Activated CD8-positive, alpha-beta memory T cell treated with anti-CD3 and anti-CD28 coated beads for 1 hour (primary cell): ENCODE measurements at regions not wholly inside any gene's neighbourhood (a gene's known extent, or its start where the extent isn't known, plus 50 kb on each side); places are given as distances from the start of the nearest gene placed in this dataset.
"Not testable (repeated sequence)": the region's sequence is repeated elsewhere in the genome, so short reads cannot be mapped to it uniquely, and the experiment has no call there.

ENCODE experiments used
- DNase-seq, 2 donors: peaks; one replicate each; pipeline ENCODE4 v3.0.0-alpha.2; 2020; ENCODE audit warnings: low read depth in 1 of 2; ENCODE audit errors: extremely low read depth in 1 of 2

DNA sequence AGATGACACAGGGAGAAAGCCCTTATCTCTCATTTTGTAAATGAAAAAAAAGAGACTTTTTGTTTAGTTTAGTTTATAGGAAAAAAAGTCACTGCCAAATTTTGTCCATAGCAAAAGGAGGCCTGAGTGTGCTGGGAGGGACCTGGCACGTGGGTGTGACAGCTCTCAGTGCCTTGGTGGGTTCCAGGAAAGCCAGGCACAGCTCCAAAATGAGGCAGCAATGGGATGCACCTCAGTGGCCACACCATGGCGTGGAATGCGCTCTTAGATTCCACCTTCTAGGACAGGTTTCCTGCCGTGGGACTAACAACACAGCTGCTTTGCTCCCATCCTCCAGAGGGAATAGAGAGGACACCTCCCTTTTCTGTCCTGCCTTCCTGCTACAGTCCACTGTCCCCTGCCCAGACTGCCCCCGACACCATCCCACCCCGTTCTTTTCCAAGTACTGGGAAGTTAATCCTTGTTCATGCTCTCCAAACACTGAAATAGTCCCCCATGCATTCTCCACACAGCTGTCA lies 207.6 kb downstream of the EMP1 start:
- no peak for DNase-seq

GRCh38 chr12:13391375-13391774 lies 194.8 kb downstream of the EMP1 start:
- DNase-seq: not testable (repeated sequence)

DNA sequence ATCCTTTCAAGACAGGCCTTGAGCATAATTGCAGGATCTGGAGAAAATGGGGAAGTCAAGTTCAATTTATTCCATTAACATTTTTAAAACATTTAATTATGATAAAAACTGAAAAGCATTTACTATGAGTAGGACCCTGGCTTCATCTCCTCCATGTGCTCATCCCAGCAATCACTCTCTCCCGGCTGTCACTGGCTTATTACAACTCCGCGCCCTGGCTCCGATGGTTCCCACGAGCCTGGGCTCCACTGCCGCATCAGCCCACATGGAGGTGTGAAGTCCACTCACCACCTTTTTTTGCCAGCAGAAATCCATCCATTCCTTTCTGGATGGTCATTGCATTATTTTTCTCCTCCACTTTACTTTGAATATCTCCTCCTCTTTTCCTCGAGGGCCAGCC lies 194.4 kb downstream of the EMP1 start:
- DNase-seq: no peak

DNA sequence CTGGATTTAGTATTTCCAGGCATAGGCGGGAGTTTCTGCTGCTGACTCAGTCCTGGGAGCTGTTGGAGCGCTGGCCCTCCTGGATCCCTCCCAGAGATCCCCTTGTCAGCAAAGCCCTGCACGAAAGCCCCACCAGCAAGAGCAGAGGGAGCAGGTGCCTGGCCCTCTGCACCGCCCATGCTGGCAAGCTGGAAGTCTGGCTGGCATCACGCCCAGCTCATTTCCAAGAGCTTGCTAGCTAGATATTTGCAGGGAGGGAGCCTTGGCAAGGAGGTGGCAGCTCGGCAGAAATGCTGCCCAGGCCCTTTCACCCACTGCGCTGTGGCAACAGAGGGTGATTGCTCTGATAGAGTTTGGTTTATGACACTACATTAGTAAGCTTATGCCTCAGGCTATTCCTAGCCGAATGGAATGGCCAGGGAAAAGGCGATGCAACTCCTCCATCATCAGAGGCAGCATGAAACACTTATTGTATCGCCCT lies 193.9 kb downstream of the EMP1 start:
- no peak for DNase-seq

DNA sequence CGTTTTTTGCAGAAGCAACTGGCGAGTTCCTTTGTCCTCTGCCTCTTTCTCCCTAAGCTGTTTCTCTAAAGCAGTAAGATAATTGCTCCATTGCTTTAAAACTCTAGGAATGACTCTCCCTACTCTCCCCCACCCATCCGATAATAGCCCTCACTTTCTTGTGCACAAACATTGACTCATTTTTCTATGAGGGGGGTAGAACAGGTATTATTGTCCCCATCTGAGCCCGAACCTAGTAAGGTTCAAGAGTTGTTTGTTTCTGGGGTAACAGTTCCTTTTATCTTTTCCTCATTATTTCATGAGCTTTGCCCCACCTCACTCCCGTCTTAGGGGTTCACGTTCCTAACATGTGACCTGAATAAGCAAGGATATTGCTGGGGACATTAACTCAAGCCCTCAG lies 190.6 kb downstream of the EMP1 start:
- no peak for DNase-seq

- no peak for DNase-seq
Measured at GRCh38 chr12:13386323-13387039, 190.0 kb downstream of the EMP1 start.

GRCh38 chr12:13383379-13383778 lies 186.9 kb downstream of the EMP1 start:
- no peak for DNase-seq

GRCh38 chr12:13380297-13380696 lies 183.8 kb downstream of the EMP1 start:
- DNase-seq: no peak

DNA sequence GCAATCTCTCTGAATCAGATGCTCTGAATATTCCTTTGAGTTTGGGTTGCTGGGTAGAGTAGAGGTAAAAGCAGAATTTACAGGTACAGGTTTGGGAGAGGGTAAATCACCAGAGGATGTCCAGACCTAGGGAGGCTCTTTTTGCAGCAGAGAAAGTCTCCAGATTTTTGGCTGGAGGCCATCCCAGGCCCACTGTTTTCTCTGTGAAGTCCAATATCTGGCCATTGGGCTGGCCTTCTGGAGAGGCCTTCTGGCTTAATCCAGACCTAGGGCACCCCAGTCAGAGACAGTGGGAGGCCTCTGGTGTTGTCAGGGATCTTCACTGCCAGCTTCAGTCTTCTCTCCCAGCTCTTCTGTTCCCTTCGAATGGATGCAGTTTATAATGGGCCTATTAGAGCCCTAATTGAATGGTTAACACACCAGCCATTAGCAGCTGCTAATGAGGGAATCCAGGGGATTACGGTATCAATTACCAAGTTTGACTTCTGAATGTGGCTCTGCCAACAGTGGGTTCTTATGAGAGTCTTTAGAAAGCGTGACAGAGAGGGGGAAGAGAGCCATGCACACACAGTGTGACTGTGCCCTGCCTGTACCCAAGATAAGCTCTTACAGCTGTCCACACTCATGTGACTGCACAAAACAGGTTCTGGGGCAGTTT lies 183.1 kb downstream of the EMP1 start:
- no peak for DNase-seq

- no peak for DNase-seq
Measured at GRCh38 chr12:13377698-13378097, 181.2 kb downstream of the EMP1 start.

DNA sequence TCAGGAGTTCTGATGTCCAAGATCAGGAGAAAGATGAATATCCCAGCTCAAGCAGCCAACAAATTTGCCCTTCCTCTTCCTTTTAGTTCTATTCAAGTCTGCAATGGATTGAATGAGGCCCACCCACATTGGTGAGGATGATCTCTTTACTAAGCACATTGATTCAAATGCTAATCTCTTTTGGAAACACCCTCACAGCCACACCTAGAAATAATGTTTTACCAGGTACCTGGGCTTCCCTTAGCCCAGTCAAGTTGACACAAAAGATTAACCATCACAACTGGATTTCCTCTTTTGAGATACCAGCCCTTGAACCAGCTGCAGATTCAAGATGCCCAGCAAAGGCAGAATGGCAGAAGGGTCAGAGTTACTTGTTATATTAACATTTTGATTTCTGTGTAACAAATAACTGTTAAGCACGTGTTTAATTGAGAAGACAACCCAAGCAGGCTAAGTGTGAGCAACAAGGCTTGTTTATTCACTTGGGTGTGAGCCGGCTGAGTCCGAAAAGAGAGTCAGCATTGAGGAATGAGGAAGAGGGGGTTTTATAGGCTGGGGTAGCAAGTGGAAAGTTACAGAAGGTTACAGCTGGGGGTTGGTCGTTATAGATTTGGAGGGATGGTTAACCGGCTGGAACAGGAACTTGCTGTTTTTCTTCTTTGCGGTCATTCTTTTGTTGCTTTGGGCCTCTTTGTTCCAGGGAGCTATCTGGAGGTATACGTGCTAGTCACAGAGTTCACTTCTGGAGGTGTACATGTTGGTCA lies 180.3 kb downstream of the EMP1 start:
- DNase-seq: no peak

DNA sequence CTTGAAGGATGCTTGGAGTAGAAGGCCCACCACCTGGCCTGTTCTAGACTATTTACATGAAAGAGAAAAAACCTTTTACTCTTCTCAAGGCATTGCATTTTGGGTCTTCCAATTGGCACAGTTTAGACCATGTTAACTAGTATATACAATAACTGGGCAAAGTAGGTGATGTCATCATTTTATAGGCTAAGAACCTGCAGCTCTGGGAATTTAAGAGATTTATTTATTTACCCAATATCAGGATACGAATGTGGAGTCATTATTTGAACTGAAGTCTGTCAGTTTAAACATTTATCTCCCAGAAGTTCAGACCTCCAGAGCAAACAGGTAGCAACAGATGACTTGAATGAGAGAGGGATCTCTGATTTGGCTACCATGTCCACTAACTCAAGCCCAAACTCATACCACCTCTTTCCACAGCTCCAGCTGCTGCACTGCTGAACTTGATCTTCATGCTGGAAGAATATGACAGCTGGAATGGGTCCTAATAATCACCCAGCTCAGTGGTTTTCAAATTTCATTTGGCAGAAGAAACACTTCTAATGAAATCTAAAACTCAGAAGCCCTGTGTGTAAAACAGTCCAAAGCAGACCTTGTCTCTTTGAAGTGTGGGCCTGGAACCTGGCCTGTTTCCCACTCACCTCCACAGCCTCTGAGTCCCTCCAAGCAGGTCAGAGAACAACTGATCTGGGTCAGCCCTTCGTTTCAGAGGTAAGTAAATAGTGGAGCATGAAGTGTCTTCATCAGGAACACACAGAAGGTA lies 179.2 kb downstream of the EMP1 start:
- DNase-seq: no peak

- DNase-seq: no peak
Measured at GRCh38 chr12:13374793-13375192, 178.3 kb downstream of the EMP1 start.

DNA sequence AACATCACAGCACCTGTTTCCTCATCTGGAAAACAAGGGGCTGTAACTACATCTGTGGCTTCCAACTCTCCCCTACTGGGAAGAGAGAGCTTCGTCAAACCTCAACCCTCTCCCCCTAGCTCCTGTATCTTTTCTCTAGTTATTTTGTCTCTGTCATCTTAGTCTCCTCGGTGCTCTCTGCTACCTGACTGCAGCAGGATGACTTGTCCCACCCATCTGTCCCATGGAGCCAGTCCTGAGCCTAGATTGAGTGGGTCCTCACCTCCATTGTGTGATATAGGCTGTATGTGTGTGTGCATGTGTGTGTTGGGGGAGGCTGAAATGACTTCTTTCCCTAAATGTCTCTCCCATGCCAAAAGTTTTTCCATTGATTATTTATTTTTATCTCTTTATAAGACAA lies 177.3 kb downstream of the EMP1 start:
- DNase-seq: no peak

DNA sequence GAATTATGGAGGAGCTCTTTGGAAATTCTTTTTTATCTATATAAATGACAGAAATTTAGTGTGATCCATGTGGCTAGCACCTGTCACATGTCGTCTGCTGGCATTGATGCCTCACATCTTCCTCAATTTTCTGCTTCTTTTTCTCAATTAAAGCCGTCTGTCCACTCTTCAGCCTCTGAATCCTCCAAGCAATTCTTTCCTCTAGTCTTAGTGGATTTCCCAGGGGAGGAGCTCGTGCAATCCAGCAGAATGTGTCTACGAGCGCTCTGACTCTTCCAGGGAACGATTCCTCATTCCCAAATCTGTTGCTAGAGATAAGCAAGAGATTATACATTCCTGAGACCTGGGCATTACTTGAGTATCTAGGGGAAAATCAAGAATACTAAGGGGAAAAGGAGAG lies 176.6 kb downstream of the EMP1 start:
- no peak for DNase-seq

DNA sequence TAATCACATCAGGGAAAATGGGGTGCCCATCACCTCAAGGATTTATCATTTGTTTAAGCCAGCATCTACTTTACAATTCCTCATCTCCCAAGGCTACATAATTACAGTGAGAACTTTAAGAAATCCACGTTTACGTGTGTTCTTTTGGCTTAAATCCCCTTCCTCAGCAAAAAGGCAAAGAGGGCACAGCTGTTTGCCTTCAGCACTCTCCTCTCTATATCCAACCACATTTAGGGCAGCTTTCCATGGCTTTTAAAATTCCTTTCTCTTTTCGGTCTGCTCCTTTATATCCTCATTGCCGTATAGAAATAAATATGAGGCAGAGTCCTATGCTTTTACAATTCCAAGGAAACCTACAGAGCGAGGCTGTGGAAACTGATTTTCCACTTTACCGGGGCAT lies 175.9 kb downstream of the EMP1 start:
- DNase-seq: no peak

DNA sequence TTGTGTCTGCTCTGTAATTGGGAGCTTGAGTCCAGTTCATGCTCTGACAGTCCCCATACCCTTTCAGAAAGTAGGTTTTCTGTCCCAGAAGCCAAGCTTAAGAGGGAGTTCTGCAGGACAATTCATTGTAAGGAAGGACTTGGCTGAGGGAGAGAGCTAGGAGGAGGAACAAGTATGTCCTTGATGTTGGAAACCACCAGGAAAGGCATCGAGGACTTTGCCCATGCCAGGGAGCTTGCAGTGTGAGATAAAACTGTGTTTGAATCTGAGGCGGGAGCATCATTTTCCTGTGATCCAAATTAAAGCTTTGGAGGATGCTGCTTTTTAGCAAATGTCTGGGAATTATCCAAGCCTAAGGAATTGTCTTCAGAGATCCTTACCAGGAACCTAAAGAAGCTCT lies 175.3 kb downstream of the EMP1 start:
- no peak for DNase-seq

DNA sequence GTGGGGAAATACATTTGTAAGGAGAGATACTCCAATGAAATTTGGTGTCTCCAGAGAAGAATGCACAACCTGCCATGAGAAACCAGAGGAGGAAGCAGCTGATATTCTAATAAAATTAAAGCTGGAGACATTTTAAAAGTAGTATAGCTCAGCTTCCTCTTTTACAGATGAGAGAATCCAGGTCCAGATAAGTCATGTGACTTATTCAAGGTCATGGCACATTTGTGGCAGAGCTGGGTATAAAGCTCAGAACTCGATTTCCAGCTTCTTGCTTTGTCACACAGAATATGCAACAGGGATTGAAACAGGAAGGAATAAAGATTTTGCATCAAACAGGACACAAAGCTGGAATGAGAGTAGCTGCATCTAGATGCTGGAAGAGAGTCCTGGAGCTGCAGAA lies 174.8 kb downstream of the EMP1 start:
- no peak for DNase-seq

- no peak for DNase-seq
Measured at GRCh38 chr12:13369474-13370056, 173.0 kb downstream of the EMP1 start.

GRCh38 chr12:13368971-13369370 lies 172.4 kb downstream of the EMP1 start:
- no peak for DNase-seq

DNA sequence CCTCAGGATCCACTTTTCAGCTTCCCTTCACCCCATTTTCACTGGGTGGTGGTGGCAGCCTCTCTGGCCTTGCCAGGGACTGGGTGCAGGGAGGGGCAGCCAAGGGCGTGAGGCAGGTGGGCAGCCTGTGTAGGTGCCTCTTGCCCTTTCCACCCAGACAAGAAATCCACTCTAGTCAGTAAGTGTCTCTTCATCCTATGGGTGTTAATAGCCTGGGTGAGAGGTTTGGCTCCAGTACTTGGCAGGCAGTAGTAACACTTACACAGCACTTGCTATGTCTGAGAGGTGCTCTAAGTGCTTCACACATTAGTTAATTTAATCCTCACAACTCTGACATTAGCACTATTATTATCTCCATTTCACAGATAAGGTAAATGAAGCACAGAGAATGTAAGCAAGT lies 171.9 kb downstream of the EMP1 start:
- DNase-seq: no peak
